ENCODE measurements at regions not wholly inside any gene's neighbourhood (a gene's known extent, or its start where the extent isn't known, plus 50 kb on each side); places are given as distances from the start of the nearest gene placed in this dataset.

GRCh38 chr15:47292638-47293190 lies 424.6 kb upstream of the SEMA6D start:
- DNase-seq: no peak

DNA sequence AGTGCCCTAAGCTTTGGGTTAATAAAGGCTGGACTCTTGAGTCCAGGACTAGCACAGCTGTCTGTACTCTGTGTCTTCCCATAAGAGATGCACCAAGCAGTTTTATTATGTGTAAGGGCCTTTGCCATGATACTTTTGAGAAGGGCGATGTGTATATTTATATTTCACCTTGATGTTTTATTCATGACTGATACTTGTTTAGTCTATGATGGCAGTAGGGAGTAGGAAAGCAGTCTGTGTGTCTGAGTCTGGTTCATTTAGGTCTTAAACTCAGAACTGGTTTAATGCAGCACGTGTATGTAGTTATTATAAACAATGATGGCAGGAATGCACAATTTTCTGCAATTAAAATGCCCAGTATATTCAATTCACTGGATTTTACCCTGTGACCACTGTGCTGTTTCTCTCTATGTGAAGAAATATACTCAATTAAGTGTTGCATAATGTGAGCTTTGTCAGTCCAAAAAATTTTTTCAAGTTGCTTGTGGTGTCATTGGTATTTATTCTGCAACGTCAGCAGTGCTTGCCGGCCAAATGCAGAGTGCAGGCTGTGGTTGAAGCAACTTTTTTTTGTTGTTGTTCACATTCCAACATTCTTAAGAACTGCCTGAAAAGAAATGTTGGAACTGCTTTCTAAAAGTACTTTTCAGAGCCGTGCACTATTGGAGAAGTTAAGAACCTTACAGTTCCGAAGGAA lies 423.7 kb upstream of the SEMA6D start:
- DNase-seq: no peak

GRCh38 chr15:47294765-47295259 lies 422.5 kb upstream of the SEMA6D start:
- no peak for DNase-seq

GRCh38 chr15:47296881-47297280 lies 420.4 kb upstream of the SEMA6D start:
- DNase-seq: no peak

DNA sequence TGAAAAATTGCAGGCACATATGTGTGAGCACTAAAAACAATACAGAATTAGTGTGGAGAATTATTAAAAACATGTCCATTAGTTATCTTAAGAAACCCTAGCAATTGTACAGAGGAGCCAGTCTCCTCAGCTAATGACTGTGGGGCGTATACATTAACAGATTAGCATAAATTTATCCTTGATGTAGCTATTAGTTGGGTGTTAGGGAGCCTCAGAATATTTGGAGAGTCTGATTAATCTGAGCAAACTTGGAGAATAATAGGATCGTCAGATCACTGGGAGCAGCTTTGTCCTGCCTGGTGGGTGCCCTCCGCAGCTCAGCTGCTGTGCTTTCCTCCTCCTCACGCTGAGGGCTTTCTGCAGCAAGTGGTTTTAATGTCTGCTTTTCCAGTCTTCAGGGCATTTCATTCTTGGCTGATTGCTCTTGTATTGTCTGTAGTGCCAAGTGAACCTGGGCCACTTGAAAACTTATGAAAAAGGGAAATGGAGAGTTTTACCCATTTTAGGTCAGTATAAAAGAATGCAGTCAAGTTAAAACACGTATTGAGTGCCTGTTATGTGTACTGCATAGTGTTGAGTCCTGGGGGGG lies 417.4 kb upstream of the SEMA6D start:
- DNase-seq: no peak

DNA sequence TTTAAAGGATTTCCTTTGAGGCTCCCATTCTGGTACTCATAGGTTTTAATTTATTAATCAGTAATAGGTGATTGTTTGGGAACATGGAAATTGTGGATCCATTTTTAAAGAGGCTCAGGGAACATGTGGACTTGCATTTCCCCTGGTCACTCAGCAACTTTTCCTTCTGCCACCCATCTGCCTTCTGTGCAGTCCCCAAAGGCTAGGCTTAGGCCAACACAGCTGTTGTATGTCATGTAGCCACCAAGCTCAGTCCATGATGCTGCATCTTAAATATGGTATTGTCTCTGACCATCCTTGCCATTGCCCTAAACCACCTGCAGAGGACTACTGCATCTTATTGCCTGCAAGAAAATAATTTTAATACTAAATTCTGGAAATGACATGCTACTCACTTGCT lies 416.7 kb upstream of the SEMA6D start:
- no peak for DNase-seq

DNA sequence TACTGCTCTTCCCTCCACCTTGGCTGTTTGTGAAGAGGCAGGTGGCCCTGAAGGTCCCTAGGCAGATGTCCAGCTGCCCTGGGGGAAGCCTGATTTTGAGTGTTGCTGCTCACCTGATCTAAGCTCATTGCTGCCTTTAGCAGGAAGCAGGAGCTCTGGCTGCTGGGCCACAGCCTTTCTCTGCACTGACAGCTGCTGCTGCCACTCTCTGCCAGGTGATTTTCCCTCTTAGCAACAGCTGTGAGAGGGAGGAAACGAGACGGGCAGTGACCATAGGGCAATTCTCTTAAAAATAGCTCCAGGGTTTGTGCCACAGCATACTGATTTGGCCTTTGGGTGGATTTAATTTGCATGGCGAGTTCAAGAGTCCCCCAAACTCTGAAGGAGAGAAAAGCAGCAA lies 415.8 kb upstream of the SEMA6D start:
- no peak for DNase-seq

DNA sequence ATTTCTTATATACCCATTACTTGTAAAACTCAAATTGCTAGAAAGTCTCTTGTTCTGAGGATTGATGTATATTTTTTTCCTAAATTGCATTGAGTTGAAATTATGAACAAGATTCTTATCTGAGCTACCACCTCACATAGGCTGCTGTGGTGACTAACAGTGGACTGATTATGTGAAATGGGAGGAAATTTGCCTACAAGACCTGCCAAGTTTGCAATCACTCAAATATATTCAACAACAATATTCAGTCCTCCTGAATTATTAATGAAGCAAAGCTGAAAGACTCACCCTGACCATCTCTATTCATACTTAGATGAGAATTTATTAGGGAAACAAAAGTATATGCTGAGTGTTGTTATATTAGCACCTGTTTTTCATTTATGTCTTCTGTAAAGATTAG lies 412.6 kb upstream of the SEMA6D start:
- no peak for DNase-seq

DNA sequence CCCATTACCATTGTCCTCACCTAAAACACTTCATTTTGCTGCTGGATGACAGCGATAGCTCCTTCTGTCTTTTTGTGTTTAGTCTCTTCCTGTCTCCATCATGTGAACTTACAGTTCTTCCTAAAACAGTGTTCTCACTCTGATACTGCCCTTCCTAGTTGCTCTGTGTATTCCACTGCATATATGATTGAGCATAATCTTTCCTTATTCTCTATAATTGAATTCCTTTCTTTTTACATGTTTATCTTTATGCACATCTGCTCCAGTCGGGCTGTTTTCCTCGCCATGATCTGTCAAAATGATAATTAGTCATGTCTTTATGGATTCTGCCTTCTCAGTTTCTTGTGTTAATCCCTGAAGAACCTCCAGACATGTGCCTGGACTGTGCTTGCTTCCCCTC lies 405.1 kb upstream of the SEMA6D start:
- DNase-seq: no peak

- no peak for DNase-seq
These were observed 390.6 kb upstream of the SEMA6D start for GRCh38 chr15:47326410-47327333.

DNA sequence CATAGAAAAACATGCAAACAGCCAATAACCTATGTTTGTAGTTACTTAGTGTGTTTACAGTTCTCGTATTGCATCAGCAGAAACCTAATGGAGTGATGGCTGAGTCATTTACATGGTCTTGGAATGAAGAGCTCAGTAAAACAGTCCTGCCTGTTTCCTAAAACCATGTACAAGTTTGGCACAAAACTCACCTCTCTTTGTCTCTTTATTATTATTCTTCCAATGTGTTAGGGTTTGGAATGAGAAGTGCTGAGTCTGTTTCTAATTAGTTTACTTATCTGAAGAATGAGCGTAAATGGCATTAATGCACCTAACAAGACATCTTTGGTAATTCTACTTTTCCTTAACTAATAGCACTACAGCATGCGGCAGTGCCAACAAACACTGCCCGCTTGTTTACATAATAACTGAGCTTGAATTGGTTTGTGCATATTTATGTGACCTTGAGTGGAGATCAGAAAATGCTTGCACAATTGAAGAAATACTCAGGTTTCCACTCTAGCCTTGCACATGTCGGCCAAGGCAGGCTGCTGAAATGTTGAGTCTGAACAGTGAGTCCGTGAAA lies 385.4 kb upstream of the SEMA6D start:
- no peak for DNase-seq

- DNase-seq: no peak
These were observed 384.8 kb upstream of the SEMA6D start for GRCh38 chr15:47332481-47332880.

DNA sequence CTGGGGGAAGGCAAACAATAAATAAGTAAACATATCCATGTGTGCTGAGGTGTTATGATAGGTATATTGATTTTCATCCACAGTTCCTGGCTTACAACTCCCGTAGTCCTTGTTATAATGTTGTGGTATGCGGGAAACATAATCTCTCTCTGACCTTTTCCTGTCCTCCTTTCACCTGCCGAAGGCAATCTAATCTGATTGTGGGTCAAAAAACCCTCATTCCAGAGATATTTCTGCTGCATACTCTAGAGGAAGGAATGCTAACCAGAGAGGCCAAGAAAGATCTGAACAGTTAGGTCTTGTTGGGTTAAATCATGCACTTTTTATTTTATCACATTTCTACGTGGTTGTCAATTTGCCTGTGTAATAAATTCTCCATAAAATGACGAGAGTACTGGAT lies 383.6 kb upstream of the SEMA6D start:
- DNase-seq: no peak

DNA sequence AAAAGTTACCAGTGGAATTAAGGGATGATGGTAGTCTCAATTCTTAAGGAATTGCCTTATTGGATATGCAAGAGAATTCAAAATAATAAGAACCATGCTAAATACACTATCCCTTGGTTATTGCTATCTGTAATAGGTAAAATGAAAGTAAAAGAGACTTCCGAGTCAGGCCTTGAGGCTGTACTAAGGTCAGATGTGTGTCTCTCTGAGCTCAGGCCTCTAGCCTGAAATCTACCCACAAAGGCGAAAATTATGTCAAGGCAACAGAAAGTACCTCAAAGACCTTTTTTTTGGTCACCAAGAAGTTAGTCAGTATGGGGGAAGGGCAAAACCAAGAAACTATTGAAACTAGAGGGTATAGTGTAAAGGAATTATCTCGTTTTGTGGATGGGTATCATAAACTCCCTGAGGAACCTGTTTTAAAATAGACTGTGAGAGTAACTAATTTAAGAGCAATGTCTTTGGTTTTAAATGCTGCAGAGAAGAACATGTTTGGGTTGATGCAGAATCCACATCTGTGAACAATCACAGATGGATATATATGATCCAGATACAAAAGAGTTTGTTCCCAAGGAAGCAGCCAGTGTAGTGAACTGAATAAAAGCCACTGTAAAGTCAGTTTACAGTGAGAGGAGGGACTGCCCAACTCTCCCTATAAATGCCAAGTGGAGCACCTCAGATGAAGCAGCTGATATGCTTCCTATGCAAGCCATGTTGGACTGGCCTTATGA lies 382.3 kb upstream of the SEMA6D start:
- no peak for DNase-seq

- no peak for DNase-seq
These were observed 380.2 kb upstream of the SEMA6D start for GRCh38 chr15:47337106-47337505.

DNA sequence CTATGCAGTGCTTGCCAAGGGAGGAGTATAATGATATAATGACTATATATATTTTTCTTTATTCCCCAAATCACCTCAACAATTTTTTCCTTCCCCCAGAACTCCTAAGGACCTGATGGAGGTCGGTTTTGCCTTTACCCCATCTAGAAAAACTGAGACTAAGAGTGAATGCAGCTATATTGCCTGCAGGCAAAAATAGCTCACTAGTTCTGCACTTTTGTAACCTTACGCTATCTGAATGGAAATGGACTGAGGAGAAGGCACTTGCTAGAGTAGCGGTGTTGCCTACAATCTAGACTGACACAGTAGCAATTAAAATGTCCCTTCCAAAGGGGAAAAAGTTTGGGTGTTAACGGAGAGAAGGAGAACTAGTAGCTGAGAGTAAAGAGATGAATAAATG lies 379.5 kb upstream of the SEMA6D start:
- no peak for DNase-seq

- no peak for DNase-seq
These were observed 378.5 kb upstream of the SEMA6D start for GRCh38 chr15:47338771-47339170.

GRCh38 chr15:47339800-47340570 lies 377.3 kb upstream of the SEMA6D start:
- DNase-seq: no peak

GRCh38 chr15:47340571-47340920 lies 376.8 kb upstream of the SEMA6D start:
- DNase-seq: no peak

DNA sequence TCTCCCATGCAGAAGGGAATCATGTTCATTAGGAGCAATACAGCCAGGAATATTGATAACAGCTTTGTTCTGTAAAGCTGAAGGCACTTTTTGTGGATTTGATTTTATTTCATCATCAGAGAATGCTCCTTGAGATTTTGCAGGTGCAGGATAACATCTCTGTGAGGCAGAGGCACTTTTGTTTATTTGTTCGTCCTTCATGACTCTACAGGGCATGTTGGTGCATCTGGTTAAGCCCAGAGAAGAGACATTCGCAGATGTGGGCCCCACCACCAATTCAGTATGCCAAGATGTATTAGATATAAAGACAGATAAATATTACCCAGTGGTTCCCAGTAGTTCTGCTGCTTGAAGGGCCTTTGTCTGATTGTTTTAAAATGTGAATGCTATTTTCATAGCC lies 368.1 kb upstream of the SEMA6D start:
- DNase-seq: no peak

GRCh38 chr15:47351501-47351900 lies 365.8 kb upstream of the SEMA6D start:
- DNase-seq: no peak

DNA sequence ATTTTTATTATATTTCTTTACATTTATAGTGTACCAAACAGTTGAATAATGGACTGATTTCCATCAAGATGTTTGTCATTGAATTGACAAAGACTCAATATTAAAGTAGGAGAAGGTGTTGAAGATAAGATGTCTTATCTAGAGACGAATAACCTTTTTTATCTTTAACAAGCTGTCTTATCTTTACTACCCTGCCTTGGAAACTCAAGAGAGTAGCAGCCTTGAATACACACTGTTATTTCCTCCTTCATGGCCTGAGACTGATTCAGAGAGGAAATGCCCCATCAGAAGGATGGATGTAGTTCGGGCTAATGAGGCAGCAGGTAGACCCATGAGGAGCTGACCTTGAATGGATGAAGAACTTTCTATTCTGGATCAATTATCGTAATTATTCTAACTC lies 365.1 kb upstream of the SEMA6D start:
- no peak for DNase-seq

All from activated CD4-positive, alpha-beta T cell treated with anti-CD3 and anti-CD28 coated beads for 48 hours (primary cell).